CD14-positive monocyte (primary cell): ENCODE measurements at regions not wholly inside any gene's neighbourhood (a gene's known extent, or its start where the extent isn't known, plus 50 kb on each side); places are given as distances from the start of the nearest gene placed in this dataset.

Source experiments
- DNase-seq, 3 donors: peaks; one replicate each; pipeline ENCODE4 v3.0.0-alpha.2; 2011 to 2022
- H2AFZ ChIP-seq: 2 replicates; pipeline ENCODE4 v1.6.0; 2012; ENCODE audit warnings: mild to moderate bottlenecking, low read depth, low read length, inconsistent platforms; ENCODE audit not compliant: insufficient read depth, poor library complexity, severe bottlenecking
- H3K27ac ChIP-seq, 2 donors: 1 replicate in 1 of 2; 2 replicates in 1 of 2; pipeline ENCODE4 v1.5.1; 2012 to 2013; ENCODE audit warnings: low read length in 2 of 2, control low read depth in 1 of 2, inconsistent platforms in 1 of 2, low read depth in 1 of 2, mild to moderate bottlenecking in 1 of 2
- H3K27me3 ChIP-seq, 2 donors: one replicate each; pipeline versions ENCODE4 v1.6.0 to v1.6.1; 2011 to 2013; ENCODE audit warnings: low read length in 2 of 2; ENCODE audit not compliant: control insufficient read depth in 2 of 2, insufficient read depth in 2 of 2
- H3K36me3 ChIP-seq, 2 donors: replicated peaks in 1 of 2; 1 replicate in 1 of 2; 2 replicates in 1 of 2; pipeline versions ENCODE4 v1.5.1 to v1.6.1; 2012 to 2013; ENCODE audit warnings: low read length in 2 of 2, control low read depth in 1 of 2, inconsistent platforms in 1 of 2, mild to moderate bottlenecking in 1 of 2; ENCODE audit not compliant: insufficient read depth in 2 of 2, control insufficient read depth in 1 of 2
- H3K4me1 ChIP-seq, 2 donors: 1 replicate in 1 of 2; 2 replicates in 1 of 2; pipeline versions ENCODE4 v1.5.1 to v1.6.1; 2012 to 2013; ENCODE audit warnings: low read length in 2 of 2, control low read depth in 1 of 2, inconsistent platforms in 1 of 2, mild to moderate bottlenecking in 1 of 2, moderate library complexity in 1 of 2; ENCODE audit not compliant: insufficient read depth in 2 of 2, control insufficient read depth in 1 of 2
- H3K4me2 ChIP-seq: replicated peaks from 2 replicates; pipeline ENCODE3; 2012; ENCODE audit warnings: low read length, moderate library complexity, mild to moderate bottlenecking; ENCODE audit not compliant: poor library complexity, severe bottlenecking; ENCODE audit errors: extremely low read depth
- H3K4me3 ChIP-seq, 3 experiments: fragments of 200-600 bp in 1 of 3; sonication (generic) in 1 of 3; replicated peaks in 1 of 3; 1 replicate in 2 of 3; 2 replicates in 1 of 3; pipeline ENCODE4 v1.5.1; 2011 to 2013; ENCODE audit warnings: low read length in 3 of 3, mild to moderate bottlenecking in 3 of 3, control low read depth in 2 of 3, low read depth in 2 of 3, inconsistent platforms in 1 of 3, moderate library complexity in 1 of 3
- H3K79me2 ChIP-seq: 2 replicates; pipeline ENCODE4 v1.6.0; 2012; ENCODE audit warnings: mild to moderate bottlenecking, control low read depth, inconsistent platforms, low read length, moderate library complexity; ENCODE audit not compliant: insufficient read depth
- H3K9ac ChIP-seq: 2 replicates; pipeline ENCODE4 v1.6.0; 2017; ENCODE audit warnings: low read length, mild to moderate bottlenecking; ENCODE audit not compliant: insufficient read depth, poor library complexity, severe bottlenecking
- H3K9me3 ChIP-seq, 2 donors: replicated peaks in 1 of 2; 1 replicate in 1 of 2; 2 replicates in 1 of 2; pipeline versions ENCODE4 v1.5.1 to v1.6.1; 2012 to 2013; ENCODE audit warnings: low read length in 2 of 2, control low read depth in 1 of 2; ENCODE audit not compliant: control insufficient read depth in 1 of 2, insufficient read depth in 1 of 2
- H4K20me1 ChIP-seq: 2 replicates; pipeline ENCODE4 v1.6.0; 2012; ENCODE audit warnings: mild to moderate bottlenecking, low read length, control low read depth, moderate library complexity; ENCODE audit not compliant: insufficient read depth
- H3K27ac Mint-ChIP-seq, 7 donors: one replicate each; pipeline ENCODE4 v1.8.0; 2020; ENCODE audit warnings: mild to moderate bottlenecking in 7 of 7, mixed read lengths in 7 of 7, moderate library complexity in 6 of 7, inconsistent platforms in 2 of 7
- H3K27me3 Mint-ChIP-seq, 3 donors: one replicate each; pipeline ENCODE4 v1.8.0; 2021 to 2022; ENCODE audit warnings: low read depth in 3 of 3, mild to moderate bottlenecking in 3 of 3, mixed read lengths in 3 of 3, moderate library complexity in 3 of 3, inconsistent platforms in 1 of 3
- H3K36me3 Mint-ChIP-seq, 2 donors: one replicate each; pipeline ENCODE4 v1.8.0; 2020; ENCODE audit warnings: mixed read lengths in 2 of 2, inconsistent platforms in 1 of 2, mild to moderate bottlenecking in 1 of 2
- H3K4me1 Mint-ChIP-seq: one replicate; pipeline ENCODE4 v1.8.0; 2020; ENCODE audit warnings: mild to moderate bottlenecking, mixed read lengths
- H3K4me3 Mint-ChIP-seq, 2 donors: one replicate each; pipeline ENCODE4 v1.8.0; 2020; ENCODE audit warnings: mild to moderate bottlenecking in 2 of 2, mixed read lengths in 2 of 2, moderate library complexity in 1 of 2
- H3K9me3 Mint-ChIP-seq, 7 donors: one replicate each; pipeline ENCODE4 v1.8.0; 2020 to 2022; ENCODE audit warnings: mixed read lengths in 7 of 7, mild to moderate bottlenecking in 6 of 7, moderate library complexity in 6 of 7, inconsistent platforms in 2 of 7
- CTCF ChIP-seq: fragments of 200-600 bp; IDR thresholded peaks from one replicate; pipeline ENCODE4 v1.8.0; 2022; ENCODE audit warnings: antibody characterized with exemption, mild to moderate bottlenecking
- WGBS: methylation state at CpG from one replicate; pipeline ENCODE4 v1.1.5; 2013; ENCODE audit warnings: missing lambda C conversion rate; ENCODE audit not compliant: insufficient coverage; 5-methylcytosine and 5-hydroxymethylcytosine counted together
- intact Hi-C, 2 donors: fragments of 100-400 bp; cut with micrococcal nuclease; formaldehyde crosslinking; loops; one replicate each; pipeline versions ENCODE4 v1.15.0 to v1.15.1; 2023

- intact Hi-C loops: no loop called here
- peak overlapping the region in 1 of 7 donors; percentile 30 for H3K27ac Mint-ChIP-seq
These were observed 287.0 kb downstream of the TLE3 start for GRCh38 chr15:69810431-69811354.

GRCh38 chr15:69812861-69813261, 284.9 kb downstream of the TLE3 start:
- no peaks in the 10 kb centered on the region for H3K27me3 ChIP-seq

More at GRCh38 chr15:69810431-69811354, 287.0 kb downstream of the TLE3 start:
- Histone ChIP-seq H3K27ac (no peak overlapping the region), H3K9me3 (no peaks in the 10 kb centered on the region), H3K4me3 (no peak overlapping the region), H2AFZ (no peak overlapping the region), H3K4me2 (no peak overlapping the region), H4K20me1 (no peaks in the 10 kb centered on the region), H3K79me2 (no peaks in the 10 kb centered on the region), H3K4me1 (peaks cover 15 to 23% of the 10 kb centered on the region in 2 donors), H3K27me3 (no peaks in the 10 kb centered on the region), H3K36me3 (no peaks in the 10 kb centered on the region), H3K9ac (no peak overlapping the region)
- H3K4me3 Mint-ChIP-seq: no peak overlapping the region
- WGBS: 42% methylated on average over 7 of the region's 14 CpGs
- peaks cover 14 to 17% (median 17%) of the 10 kb centered on the region in 3 donors for H3K27me3 Mint-ChIP-seq
- H3K4me1 Mint-ChIP-seq: peaks cover 27% of the 10 kb centered on the region
- no peak for TF ChIP-seq CTCF
- peaks cover 0 to 3% (median 0%) of the 10 kb centered on the region in 7 donors for H3K9me3 Mint-ChIP-seq
- DNase-seq: no peak
- peaks cover 5% of the 10 kb centered on the region in 2 donors for H3K36me3 Mint-ChIP-seq

More at GRCh38 chr15:69812861-69813261, 284.9 kb downstream of the TLE3 start:
- Mint-ChIP-seq H3K9me3 (no peaks in the 10 kb centered on the region), H3K4me1 (peaks cover 17% of the 10 kb centered on the region), H3K27ac (peak overlapping the region in 1 of 7 donors; percentile 49), H3K27me3 (peaks cover 6 to 13% (median 11%) of the 10 kb centered on the region in 3 donors), H3K36me3 (peaks cover 5% of the 10 kb centered on the region in 2 donors), H3K4me3 (no peak overlapping the region)
- Histone ChIP-seq H3K36me3 (no peaks in the 10 kb centered on the region), H2AFZ (no peak overlapping the region), H3K9ac (no peak overlapping the region), H3K27ac (no peak overlapping the region), H3K4me2 (no peak overlapping the region), H3K9me3 (no peaks in the 10 kb centered on the region), H4K20me1 (no peaks in the 10 kb centered on the region), H3K4me3 (no peak overlapping the region), H3K4me1 (peaks cover 12 to 13% of the 10 kb centered on the region in 2 donors), H3K79me2 (no peaks in the 10 kb centered on the region)
- intact Hi-C loops: no loop called here
- TF ChIP-seq CTCF: no peak
- DNase-seq: no peak
- 90% methylated on average over 7 of the region's 20 CpGs for WGBS
